ENCODE measurements at regions not wholly inside any gene's neighbourhood (a gene's known extent, or its start where the extent isn't known, plus 50 kb on each side); places are given as distances from the start of the nearest gene placed in this dataset.

DNA sequence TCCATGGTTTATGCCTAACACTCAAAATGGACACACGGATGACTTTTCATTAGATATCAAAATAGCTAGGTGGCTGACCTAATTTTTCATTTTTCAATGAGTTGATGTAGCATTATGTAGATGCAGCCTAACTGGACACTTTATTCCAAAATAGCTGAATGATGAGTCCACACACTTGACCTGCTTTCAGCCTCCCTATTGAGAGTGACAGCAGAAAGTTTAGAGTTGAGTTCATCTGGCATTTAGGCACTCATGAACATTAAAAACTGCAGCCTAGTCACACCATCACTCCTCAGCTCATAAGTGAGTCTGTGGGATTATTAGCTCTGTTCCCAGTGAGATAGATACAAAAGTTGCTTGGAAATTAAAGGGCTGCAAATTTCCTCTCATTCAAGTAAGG, 307.3 kb upstream of the PRKD1 start:
- Histone ChIP-seq H3K4me1 (ENCODE audit: low read depth, poor library complexity, severe bottlenecking) (no peaks in the 10 kb centered on the region), H3K4me3 (IDR thresholded peaks at IDR 0.05; ENCODE audit: insufficient read depth, low read depth, low read length) (no peak overlapping the region)

GRCh38 chr14:30235485-30235884, 307.8 kb upstream of the PRKD1 start:
- no peak overlapping the region for H3K4me2 ChIP-seq

More for the DNA sequence above, 307.3 kb upstream of the PRKD1 start:
- H2AFZ ChIP-seq (ENCODE audit: low read depth): no peak overlapping the region
- no peak overlapping the region for H3K4me2 ChIP-seq
- no peaks in the 10 kb centered on the region for H3K27me3 ChIP-seq (ENCODE audit: insufficient read depth, low read depth)
- no peak overlapping the region for H3K27ac ChIP-seq
- no peaks in the 10 kb centered on the region for H4K20me1 ChIP-seq (ENCODE audit: insufficient read depth)
- TF ChIP-seq, protein P1, sequence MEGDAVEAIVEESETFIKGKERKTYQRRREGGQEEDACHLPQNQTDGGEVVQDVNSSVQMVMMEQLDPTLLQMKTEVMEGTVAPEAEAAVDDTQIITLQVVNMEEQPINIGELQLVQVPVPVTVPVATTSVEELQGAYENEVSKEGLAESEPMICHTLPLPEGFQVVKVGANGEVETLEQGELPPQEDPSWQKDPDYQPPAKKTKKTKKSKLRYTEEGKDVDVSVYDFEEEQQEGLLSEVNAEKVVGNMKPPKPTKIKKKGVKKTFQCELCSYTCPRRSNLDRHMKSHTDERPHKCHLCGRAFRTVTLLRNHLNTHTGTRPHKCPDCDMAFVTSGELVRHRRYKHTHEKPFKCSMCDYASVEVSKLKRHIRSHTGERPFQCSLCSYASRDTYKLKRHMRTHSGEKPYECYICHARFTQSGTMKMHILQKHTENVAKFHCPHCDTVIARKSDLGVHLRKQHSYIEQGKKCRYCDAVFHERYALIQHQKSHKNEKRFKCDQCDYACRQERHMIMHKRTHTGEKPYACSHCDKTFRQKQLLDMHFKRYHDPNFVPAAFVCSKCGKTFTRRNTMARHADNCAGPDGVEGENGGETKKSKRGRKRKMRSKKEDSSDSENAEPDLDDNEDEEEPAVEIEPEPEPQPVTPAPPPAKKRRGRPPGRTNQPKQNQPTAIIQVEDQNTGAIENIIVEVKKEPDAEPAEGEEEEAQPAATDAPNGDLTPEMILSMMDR (conservative IDR thresholded peaks at IDR 0.05; ENCODE audit: low read depth, low read length): no peak
- H3K9ac ChIP-seq: no peak overlapping the region
- no peaks in the 10 kb centered on the region for H3K36me3 ChIP-seq (ENCODE audit: insufficient read depth)
- H3K79me2 ChIP-seq (ENCODE audit: insufficient read depth, low read depth): no peaks in the 10 kb centered on the region

DNA sequence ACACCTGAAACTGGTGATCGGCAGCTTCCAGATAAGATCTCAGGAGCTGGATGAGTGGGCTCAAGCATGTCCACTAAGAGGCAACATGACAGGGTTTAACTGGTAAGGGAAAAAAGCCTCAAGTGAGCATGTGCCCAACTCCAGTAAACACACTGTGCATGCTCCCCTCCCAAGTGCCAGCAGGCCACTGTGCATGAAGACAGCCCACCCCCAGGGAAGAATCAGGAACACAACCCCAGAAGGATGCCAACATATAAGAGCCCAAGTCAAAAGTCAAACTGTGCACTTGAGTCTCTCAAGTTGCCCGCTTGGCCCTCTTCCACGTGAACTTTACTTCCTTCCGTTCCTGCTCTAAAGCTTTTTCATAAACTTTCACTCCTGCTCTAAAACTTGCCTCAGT, 311.3 kb upstream of the PRKD1 start:
- Histone ChIP-seq H2AFZ (ENCODE audit: low read depth) (no peak overlapping the region), H3K79me2 (ENCODE audit: insufficient read depth, low read depth) (no peaks in the 10 kb centered on the region), H3K36me3 (ENCODE audit: insufficient read depth) (no peaks in the 10 kb centered on the region), H3K4me3 (IDR thresholded peaks at IDR 0.05; ENCODE audit: insufficient read depth, low read depth, low read length) (no peak overlapping the region), H4K20me1 (ENCODE audit: insufficient read depth) (no peaks in the 10 kb centered on the region), H3K27me3 (ENCODE audit: insufficient read depth, low read depth) (no peaks in the 10 kb centered on the region), H3K27ac (no peak overlapping the region), H3K4me1 (ENCODE audit: low read depth, poor library complexity, severe bottlenecking) (no peaks in the 10 kb centered on the region), H3K4me2 (no peak overlapping the region), H3K9ac (no peak overlapping the region)
- TF ChIP-seq, protein P1 (conservative IDR thresholded peaks at IDR 0.05; ENCODE audit: low read depth, low read length): no peak

More at GRCh38 chr14:30235485-30235884, 307.8 kb upstream of the PRKD1 start:
- no peaks in the 10 kb centered on the region for H3K36me3 ChIP-seq (ENCODE audit: insufficient read depth)
- H3K27me3 ChIP-seq (ENCODE audit: insufficient read depth, low read depth): no peaks in the 10 kb centered on the region
- no peaks in the 10 kb centered on the region for H3K79me2 ChIP-seq (ENCODE audit: insufficient read depth, low read depth)
- H3K4me3 ChIP-seq (IDR thresholded peaks at IDR 0.05; ENCODE audit: insufficient read depth, low read depth, low read length): no peak overlapping the region
- H2AFZ ChIP-seq (ENCODE audit: low read depth): no peak overlapping the region
- no peaks in the 10 kb centered on the region for H3K4me1 ChIP-seq (ENCODE audit: low read depth, poor library complexity, severe bottlenecking)
- no peaks in the 10 kb centered on the region for H4K20me1 ChIP-seq (ENCODE audit: insufficient read depth)
- TF ChIP-seq, protein P1 (conservative IDR thresholded peaks at IDR 0.05; ENCODE audit: low read depth, low read length): no peak
- H3K9ac ChIP-seq: no peak overlapping the region
- no peak overlapping the region for H3K27ac ChIP-seq

GRCh38 chr14:30240018-30240417, 312.4 kb upstream of the PRKD1 start:
- H3K4me1 ChIP-seq (ENCODE audit: low read depth, poor library complexity, severe bottlenecking): no peaks in the 10 kb centered on the region
- TF ChIP-seq, protein P1 (conservative IDR thresholded peaks at IDR 0.05; ENCODE audit: low read depth, low read length): no peak
- H2AFZ ChIP-seq (ENCODE audit: low read depth): no peak overlapping the region
- H3K4me3 ChIP-seq (IDR thresholded peaks at IDR 0.05; ENCODE audit: insufficient read depth, low read depth, low read length): no peak overlapping the region
- H3K36me3 ChIP-seq (ENCODE audit: insufficient read depth): no peaks in the 10 kb centered on the region
- H3K4me2 ChIP-seq: no peak overlapping the region
- no peaks in the 10 kb centered on the region for H3K27me3 ChIP-seq (ENCODE audit: insufficient read depth, low read depth)
- H3K79me2 ChIP-seq (ENCODE audit: insufficient read depth, low read depth): no peaks in the 10 kb centered on the region
- H4K20me1 ChIP-seq (ENCODE audit: insufficient read depth): no peaks in the 10 kb centered on the region
- no peak overlapping the region for H3K9ac ChIP-seq
- no peak overlapping the region for H3K27ac ChIP-seq

Data from KMS-11 (cell line).